WTC11 (cell line): ENCODE measurements at regions not wholly inside any gene's neighbourhood (a gene's known extent, or its start where the extent isn't known, plus 50 kb on each side); places are given as distances from the start of the nearest gene placed in this dataset.

Experiments used
- ATAC-seq: fragments of 200-7000 bp; cut with Tn5 transposase; 2 replicates; pipeline ENCODE4 v1.10.0; 2021; ENCODE audit warnings: mild to moderate bottlenecking, moderate library complexity
- CTCF ChIA-PET: fragments of 300-600 bp; sonication (Branson Sonifier 250); formaldehyde crosslinking; loops from one replicate; lab custom pipeline; 2021; ENCODE audit warnings: antibody characterized with exemption; lab: Charles Lee
- POLR2A ChIA-PET: fragments of 350-600 bp; sonication (Branson Sonifier 250); formaldehyde crosslinking; loops from one replicate; lab custom pipeline; 2021; ENCODE audit warnings: antibody characterized with exemption; lab: Charles Lee
- DNase-seq: peaks from one replicate; pipeline ENCODE4 v3.0.0; 2021; ENCODE audit warnings: low spot score
- H3K27ac Mint-ChIP-seq: 2 replicates; pipeline ENCODE4 v1.8.0; 2021; ENCODE audit warnings: mixed read lengths
- H3K27me3 Mint-ChIP-seq: 2 replicates; pipeline ENCODE4 v1.8.0; 2021; ENCODE audit warnings: low read depth, mild to moderate bottlenecking, moderate library complexity, mixed read lengths
- H3K36me3 Mint-ChIP-seq: 2 replicates; pipeline ENCODE4 v1.8.0; 2021; ENCODE audit warnings: mixed read lengths
- H3K4me1 Mint-ChIP-seq: 2 replicates; pipeline ENCODE4 v1.8.0; 2022; ENCODE audit warnings: mixed read lengths
- H3K4me3 Mint-ChIP-seq: 2 replicates; pipeline ENCODE4 v1.8.0; 2021; ENCODE audit warnings: mild to moderate bottlenecking, moderate library complexity, mixed read lengths
- H3K9me3 Mint-ChIP-seq: 2 replicates; pipeline ENCODE4 v1.8.0; 2021; ENCODE audit warnings: mixed read lengths
- ARID4B ChIP-seq: sonication (generic); formaldehyde crosslinking; IDR thresholded peaks from 2 replicates; pipeline ENCODE4 v1.8.0; 2023; ENCODE audit warnings: missing genetic modification reagents, mild to moderate bottlenecking, borderline replicate concordance
- ATF1 ChIP-seq: sonication (generic); formaldehyde crosslinking; IDR thresholded peaks from 2 replicates; pipeline ENCODE4 v1.8.1; 2023; ENCODE audit warnings: mild to moderate bottlenecking, moderate library complexity, missing genetic modification reagents
- ATF3 ChIP-seq: sonication (generic); formaldehyde crosslinking; conservative IDR thresholded peaks from 2 replicates; pipeline ENCODE4 v1.8.1; 2022; ENCODE audit warnings: mild to moderate bottlenecking, missing genetic modification reagents
- CREB1 ChIP-seq: sonication (generic); formaldehyde crosslinking; IDR thresholded peaks from 2 replicates; pipeline ENCODE4 v1.8.0; 2023; ENCODE audit warnings: mild to moderate bottlenecking, missing genetic modification reagents
- CREM ChIP-seq: sonication (generic); formaldehyde crosslinking; IDR thresholded peaks from 2 replicates; pipeline ENCODE4 v1.8.1; 2022; ENCODE audit warnings: mild to moderate bottlenecking, missing genetic modification reagents, moderate library complexity
- ESRRA ChIP-seq: sonication (generic); formaldehyde crosslinking; IDR thresholded peaks from 2 replicates; pipeline ENCODE4 v1.8.1; 2022; ENCODE audit warnings: mild to moderate bottlenecking, missing genetic modification reagents, borderline replicate concordance
- FOXP4 ChIP-seq: sonication (generic); formaldehyde crosslinking; IDR thresholded peaks from 2 replicates; pipeline ENCODE4 v1.8.0; 2022; ENCODE audit warnings: mild to moderate bottlenecking, missing genetic modification reagents
- MYBL2 ChIP-seq: sonication (generic); formaldehyde crosslinking; IDR thresholded peaks from 2 replicates; pipeline ENCODE4 v1.8.1; 2023; ENCODE audit warnings: mild to moderate bottlenecking, moderate library complexity, missing genetic modification reagents
- OVOL2 ChIP-seq: fragments of 250-450 bp; sonication (Bioruptor Pico); IDR thresholded peaks from 2 replicates; pipeline ENCODE4 v1.9.0; 2021; ENCODE audit warnings: mild to moderate bottlenecking, borderline replicate concordance
- SMAD4 ChIP-seq: sonication (generic); formaldehyde crosslinking; IDR thresholded peaks from 2 replicates; pipeline ENCODE4 v1.8.0; 2022; ENCODE audit warnings: mild to moderate bottlenecking, missing genetic modification reagents
- SP1 ChIP-seq: sonication (generic); formaldehyde crosslinking; conservative IDR thresholded peaks from 2 replicates; pipeline ENCODE4 v1.8.1; 2022; ENCODE audit warnings: missing genetic modification reagents
- TEAD1 ChIP-seq: sonication (generic); formaldehyde crosslinking; IDR thresholded peaks from 2 replicates; pipeline ENCODE4 v1.8.0; 2022; ENCODE audit warnings: mild to moderate bottlenecking, missing genetic modification reagents
- TP53 ChIP-seq: sonication (generic); formaldehyde crosslinking; IDR thresholded peaks from 2 replicates; pipeline ENCODE4 v1.8.1; 2023; ENCODE audit warnings: mild to moderate bottlenecking, missing genetic modification reagents
- ZBTB43 ChIP-seq: sonication (generic); formaldehyde crosslinking; IDR thresholded peaks from 2 replicates; pipeline ENCODE4 v1.8.1; 2023; ENCODE audit warnings: mild to moderate bottlenecking, missing genetic modification reagents
- ZNF232 ChIP-seq: sonication (generic); formaldehyde crosslinking; IDR thresholded peaks from 2 replicates; pipeline ENCODE4 v1.8.0; 2022; ENCODE audit warnings: mild to moderate bottlenecking, missing genetic modification reagents
- ZNF512 ChIP-seq: sonication (generic); formaldehyde crosslinking; IDR thresholded peaks from 2 replicates; pipeline ENCODE4 v1.8.1; 2022; ENCODE audit warnings: missing genetic modification reagents, borderline replicate concordance
- ZNF532 ChIP-seq: fragments of 250-450 bp; sonication (Bioruptor Pico); IDR thresholded peaks from 2 replicates; pipeline ENCODE4 v1.9.0; 2021; ENCODE audit warnings: mild to moderate bottlenecking, borderline replicate concordance
- ZSCAN18 ChIP-seq: fragments of 250-450 bp; sonication (Bioruptor Pico); IDR thresholded peaks from 2 replicates; pipeline ENCODE4 v2.1.2; 2022; ENCODE audit warnings: mild to moderate bottlenecking, moderate library complexity

- ChIA-PET CTCF (interaction anchor here (1.2 kb wide), 1 partner anchor 141 kb away, joined by 4 read pairs; no protein-coding TSS in a partner anchor), POLR2A (no interaction called here)
- Mint-ChIP-seq H3K4me3 (no peak overlapping the region), H3K27ac (no peak overlapping the region), H3K4me1 (peaks cover 3% of the 10 kb centered on the region), H3K27me3 (no peaks in the 10 kb centered on the region; the same call in 1 of the 2 replicates), H3K36me3 (peaks cover 2% of the 10 kb centered on the region; the same call in 1 of the 2 replicates), H3K9me3 (no peaks in the 10 kb centered on the region)
- DNase-seq (no peak), ATAC-seq (no peak)
- TF ChIP-seq ZSCAN18 (CRISPR knock-in tag) (no peak), MYBL2 (CRISPR knock-in tag) (no peak), ATF1 (CRISPR knock-in tag) (no peak), TP53 (CRISPR knock-in tag) (no peak), ESRRA (CRISPR knock-in tag) (no peak), ZNF512 (CRISPR knock-in tag) (no peak), ZBTB43 (CRISPR knock-in tag) (no peak), FOXP4 (CRISPR knock-in tag) (no peak), OVOL2 (no peak), ATF3 (CRISPR knock-in tag) (no peak)
Measured at GRCh38 chr12:9328065-9328464, 119.9 kb upstream of the PZP start.

- DNase-seq (no peak), ATAC-seq (no peak)
- ChIA-PET CTCF (no interaction called here), POLR2A (no interaction called here)
- H3K4me1 Mint-ChIP-seq = peaks cover 3% of the 10 kb centered on the region
- no peaks in the 10 kb centered on the region; the same call in 1 of the 2 replicates for H3K27me3 Mint-ChIP-seq
- peaks cover 2% of the 10 kb centered on the region; the same call in 1 of the 2 replicates for H3K36me3 Mint-ChIP-seq
- H3K9me3 Mint-ChIP-seq = no peaks in the 10 kb centered on the region
- H3K27ac Mint-ChIP-seq = no peak overlapping the region
- H3K4me3 Mint-ChIP-seq = no peak overlapping the region
- TF ChIP-seq CREB1 = no peak
- TF ChIP-seq ZNF532 (CRISPR knock-in tag) = no peak
- TF ChIP-seq ZNF232 (CRISPR knock-in tag) = no peak
- no peak for TF ChIP-seq CREM (CRISPR knock-in tag)
- TF ChIP-seq SP1 (CRISPR knock-in tag) = no peak
- no peak for TF ChIP-seq ARID4B (CRISPR knock-in tag)
- no peak for TF ChIP-seq SMAD4 (CRISPR knock-in tag)
- TF ChIP-seq TEAD1 (CRISPR knock-in tag) = no peak
- no peak for TF ChIP-seq ATF1 (CRISPR knock-in tag)
Measured at GRCh38 chr12:9327320-9327719, 119.1 kb upstream of the PZP start.
